Thyroid gland (tissue), 4 donors: ENCODE measurements at regions not wholly inside any gene's neighbourhood (a gene's known extent, or its start where the extent isn't known, plus 50 kb on each side); places are given as distances from the start of the nearest gene placed in this dataset.

Experiments used
- DNase-seq, 2 donors: peaks; one replicate each; pipeline ENCODE4 v3.0.0-alpha.2; 2019
- H3K27ac ChIP-seq, 3 donors: fragments of 200-600 bp; sonication (generic); 1 replicate in 2 of 3; 2 replicates in 1 of 3; pipeline ENCODE4 v1.5.1; 2016 to 2019; ENCODE audit warnings: mild to moderate bottlenecking in 1 of 3, moderate library complexity in 1 of 3
- H3K27me3 ChIP-seq: fragments of 200-600 bp; sonication (generic); one replicate; pipeline ENCODE4 v1.5.1; 2019
- H3K36me3 ChIP-seq, 2 donors: fragments of 200-600 bp; sonication (generic); one replicate each; pipeline ENCODE4 v1.5.1; 2016 to 2019
- H3K4me1 ChIP-seq, 2 donors: fragments of 200-600 bp; sonication (generic); one replicate each; pipeline ENCODE4 v1.5.1; 2017 to 2019
- H3K4me3 ChIP-seq, 3 donors: fragments of 200-600 bp; sonication (generic); replicated peaks in 1 of 3; 1 replicate in 2 of 3; 2 replicates in 1 of 3; pipeline ENCODE4 v1.5.1; 2016; ENCODE audit warnings: mild to moderate bottlenecking in 1 of 3
- H3K9me3 ChIP-seq: fragments of 200-600 bp; sonication (generic); one replicate; pipeline ENCODE4 v1.5.1; 2017
- CTCF ChIP-seq, 6 experiments: fragments of 200-600 bp in 3 of 6; fragments of 450-650 bp in 3 of 6; sonication (generic) in 3 of 6; IDR thresholded peaks; one replicate each; pipeline ENCODE4 v1.5.1; 2016 to 2019; ENCODE audit warnings: antibody characterized with exemption in 6 of 6, mild to moderate bottlenecking in 2 of 6, inconsistent platforms in 1 of 6, moderate library complexity in 1 of 6
- POLR2A ChIP-seq, 2 donors: fragments of 450-650 bp; IDR thresholded peaks; one replicate each; pipeline ENCODE4 v1.6.1; 2017; ENCODE audit warnings: antibody characterized with exemption in 2 of 2, mild to moderate bottlenecking in 2 of 2, moderate library complexity in 1 of 2
- WGBS, 2 donors: methylation state at CpG; one replicate each; pipeline ENCODE4 v1.1.5; 2017; 5-methylcytosine and 5-hydroxymethylcytosine counted together
- intact Hi-C: fragments of 100-400 bp; cut with DNase I; formaldehyde crosslinking; loops from one replicate; pipeline ENCODE4 v1.15.1; 2023

- Histone ChIP-seq H3K4me1 (no peaks in the 10 kb centered on the region), H3K36me3 (no peaks in the 10 kb centered on the region), H3K9me3 (no peaks in the 10 kb centered on the region), H3K27me3 (no peaks in the 10 kb centered on the region), H3K4me3 (no peak overlapping the region), H3K27ac (no peak overlapping the region)
- intact Hi-C loops, result no loop called here
- 79 to 80% methylated on average over 2 of the region's 2 CpGs for WGBS, 2 donors
- no peak for DNase-seq
- TF ChIP-seq CTCF (IDR thresholded peaks at IDR 0.05), result no peak
- no peak for TF ChIP-seq POLR2A (IDR thresholded peaks at IDR 0.05)
Measured at GRCh38 chr2:206875701-206876100, 63.6 kb upstream of the CPO start.

- WGBS, 2 donors, result 35 to 46% methylated on average over 7 of the region's 7 CpGs
- H3K4me1 ChIP-seq, result no peaks in the 10 kb centered on the region
- no peaks in the 10 kb centered on the region for H3K36me3 ChIP-seq
- no peaks in the 10 kb centered on the region for H3K9me3 ChIP-seq
- H3K27ac ChIP-seq, result no peak overlapping the region
- no peaks in the 10 kb centered on the region for H3K27me3 ChIP-seq
- TF ChIP-seq POLR2A (IDR thresholded peaks at IDR 0.05), result no peak
- H3K4me3 ChIP-seq, result no peak overlapping the region
- peak; percentile 8 to 21 for DNase-seq
- intact Hi-C loops, result no loop called here
Measured at GRCh38 chr2:206876216-206876860, 63.0 kb upstream of the CPO start.

- TF ChIP-seq POLR2A (IDR thresholded peaks at IDR 0.05) (no peak), CTCF (IDR thresholded peaks at IDR 0.05) (no peak)
- no peaks in the 10 kb centered on the region for H3K36me3 ChIP-seq
- H3K4me1 ChIP-seq, result peaks cover 0 to 7% of the 10 kb centered on the region in 2 donors
- no peaks in the 10 kb centered on the region for H3K27me3 ChIP-seq
- peak overlapping the region in 1 of 3 donors; percentile 47 for H3K27ac ChIP-seq
- H3K4me3 ChIP-seq, result no peak overlapping the region
- intact Hi-C loops, result no loop called here
- WGBS, 2 donors, result 23 to 41% methylated on average over 11 of the region's 11 CpGs
- peak; percentile 32 to 38 for DNase-seq
- no peaks in the 10 kb centered on the region for H3K9me3 ChIP-seq
Measured at GRCh38 chr2:206881708-206882410, 57.5 kb upstream of the CPO start.

GRCh38 chr2:206886696-206887095 lies 52.6 kb upstream of the CPO start:
- Histone ChIP-seq H3K4me3 (no peak overlapping the region), H3K9me3 (no peaks in the 10 kb centered on the region), H3K4me1 (peaks cover 0 to 6% of the 10 kb centered on the region in 2 donors), H3K36me3 (no peaks in the 10 kb centered on the region), H3K27me3 (no peaks in the 10 kb centered on the region), H3K27ac (no peak overlapping the region)
- DNase-seq, result no peak
- intact Hi-C loops, result no loop called here
- 69 to 71% methylated on average over 4 of the region's 4 CpGs for WGBS, 2 donors
- TF ChIP-seq POLR2A (IDR thresholded peaks at IDR 0.05) (no peak), CTCF (IDR thresholded peaks at IDR 0.05) (no peak)

- Histone ChIP-seq H3K36me3 (no peaks in the 10 kb centered on the region), H3K4me3 (no peak overlapping the region), H3K9me3 (no peaks in the 10 kb centered on the region), H3K27me3 (no peaks in the 10 kb centered on the region), H3K27ac (no peak overlapping the region), H3K4me1 (no peaks in the 10 kb centered on the region)
- intact Hi-C loops, result no loop called here
- 83 to 89% methylated on average over 1 of the region's 1 CpG for whole genome bisulfite sequencing, 2 donors
- TF ChIP-seq CTCF (IDR thresholded peaks at IDR 0.05), result no peak
- no peak for TF ChIP-seq POLR2A (IDR thresholded peaks at IDR 0.05)
- DNase-seq, result no peak
Measured at GRCh38 chr2:206887745-206888144, 51.6 kb upstream of the CPO start.
